CD4-positive, alpha-beta T cell treated with Interleukin-17A for 4 hours (primary cell): ENCODE measurements at regions not wholly inside any gene's neighbourhood (a gene's known extent, or its start where the extent isn't known, plus 50 kb on each side); places are given as distances from the start of the nearest gene placed in this dataset.

Source experiments
- DNase-seq: peaks from one replicate; pipeline ENCODE4 v3.0.0-alpha.2; 2020; ENCODE audit warnings: mixed read lengths

- no peak for DNase-seq
These were observed 114.7 kb upstream of the ADCY1 start for GRCh38 chr7:45459476-45459875.

GRCh38 chr7:45460379-45460778, 113.8 kb upstream of the ADCY1 start:
- no peak for DNase-seq

DNA sequence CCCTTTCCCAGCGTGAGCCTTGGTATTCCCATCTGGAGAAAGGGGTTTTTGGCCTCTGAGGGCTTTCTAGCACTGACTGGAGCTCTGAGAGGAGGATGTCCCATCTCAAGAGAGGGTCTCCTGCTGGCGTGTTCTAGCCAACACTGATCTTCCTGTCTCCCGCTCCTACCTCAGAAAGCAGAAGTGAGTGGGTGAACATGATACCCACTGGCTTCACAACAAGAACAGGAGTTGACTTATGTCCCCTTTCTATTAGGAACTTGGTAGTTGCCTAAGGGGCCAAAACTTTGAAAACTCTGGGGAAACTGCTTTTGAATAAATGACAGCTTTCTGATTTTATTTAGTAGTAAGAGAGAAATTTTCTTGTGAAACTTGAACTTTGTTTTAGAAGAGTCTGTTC, 113.1 kb upstream of the ADCY1 start:
- DNase-seq: no peak

- no peak for DNase-seq
These were observed 105.1 kb upstream of the ADCY1 start for GRCh38 chr7:45469103-45469502.

- no peak for DNase-seq
These were observed 104.1 kb upstream of the ADCY1 start for GRCh38 chr7:45470031-45470430.

DNA sequence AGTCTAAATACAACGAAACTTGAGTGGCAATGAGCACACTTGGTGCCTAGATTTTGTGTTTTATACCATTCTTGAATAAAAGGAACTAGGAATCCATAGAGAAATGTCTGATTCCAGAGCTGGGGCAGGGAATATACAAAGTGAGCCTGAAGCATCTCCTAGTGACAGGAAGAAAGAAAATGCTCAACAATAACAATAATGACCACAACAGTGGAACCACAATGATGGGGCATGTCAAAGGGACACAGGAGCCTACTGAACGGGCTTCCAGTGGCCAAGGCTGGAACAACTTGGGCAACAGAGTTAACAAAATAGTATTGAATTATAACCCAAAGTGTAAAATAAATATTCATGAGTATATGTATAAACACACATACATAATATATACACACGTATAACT, 94.4 kb upstream of the ADCY1 start:
- no peak for DNase-seq

GRCh38 chr7:45482451-45482850, 91.7 kb upstream of the ADCY1 start:
- no peak for DNase-seq

DNA sequence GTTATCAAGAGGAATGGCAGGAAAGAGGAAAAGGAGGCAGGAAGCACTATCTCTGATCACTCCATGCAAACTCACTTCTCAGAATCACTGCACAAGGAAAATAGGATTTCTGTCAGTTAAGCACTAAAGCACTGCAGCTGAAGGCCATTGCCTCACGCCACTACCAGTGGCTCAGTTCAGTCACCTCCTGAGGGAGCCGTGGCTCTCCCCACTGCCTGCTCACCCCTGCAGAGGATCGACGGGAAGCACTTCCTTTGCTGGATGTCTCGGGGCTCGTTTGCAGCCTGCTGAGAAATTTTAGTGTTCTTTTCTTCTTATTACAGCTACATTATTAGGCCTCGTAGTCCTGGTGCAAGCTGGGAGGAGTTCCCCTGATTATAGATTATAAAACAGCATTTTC, 90.1 kb upstream of the ADCY1 start:
- no peak for DNase-seq

DNA sequence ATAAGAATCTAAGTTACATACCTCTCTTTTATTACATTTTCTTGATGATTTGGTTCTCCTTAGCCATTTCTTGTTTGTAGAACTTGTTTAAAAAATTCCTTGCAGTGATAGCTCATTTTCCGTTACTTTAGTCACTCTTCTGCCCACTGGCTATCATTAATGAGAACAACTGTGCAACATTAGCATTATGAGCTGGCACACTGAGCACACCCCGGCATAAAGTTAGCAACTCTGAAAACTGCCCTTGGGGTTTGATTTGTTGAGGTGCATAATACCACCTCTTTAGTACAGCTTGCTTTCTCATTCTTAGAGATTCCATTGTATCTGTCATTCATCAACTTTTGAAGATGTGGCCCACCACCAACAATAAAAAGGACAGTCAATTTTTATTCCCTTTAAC, 87.6 kb upstream of the ADCY1 start:
- DNase-seq: no peak

GRCh38 chr7:45494885-45495284, 79.3 kb upstream of the ADCY1 start:
- no peak for DNase-seq

GRCh38 chr7:45495618-45496017, 78.5 kb upstream of the ADCY1 start:
- no peak for DNase-seq

- DNase-seq: no peak
These were observed 73.9 kb upstream of the ADCY1 start for GRCh38 chr7:45500257-45500656.

DNA sequence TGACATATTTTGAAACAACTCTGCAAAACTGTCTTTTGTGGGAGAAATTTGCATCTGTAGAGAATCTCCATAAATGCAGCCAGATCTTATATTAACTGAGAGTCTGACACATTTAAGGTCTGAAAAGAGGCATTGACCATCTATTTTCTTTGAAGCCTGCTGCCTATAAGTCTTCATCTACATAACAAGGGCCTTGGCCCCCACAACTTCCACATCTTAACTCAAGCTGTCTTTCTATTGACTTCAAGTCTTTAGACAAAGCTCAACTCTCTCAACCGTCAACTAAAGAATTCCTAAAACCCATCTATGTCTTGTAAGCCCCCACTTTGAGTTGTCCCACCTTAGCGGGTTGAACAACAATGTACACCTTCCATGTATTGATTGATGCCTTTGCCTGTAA, 72.4 kb upstream of the ADCY1 start:
- no peak for DNase-seq

- DNase-seq: no peak
These were observed 68.1 kb upstream of the ADCY1 start for GRCh38 chr7:45506059-45506458.

DNA sequence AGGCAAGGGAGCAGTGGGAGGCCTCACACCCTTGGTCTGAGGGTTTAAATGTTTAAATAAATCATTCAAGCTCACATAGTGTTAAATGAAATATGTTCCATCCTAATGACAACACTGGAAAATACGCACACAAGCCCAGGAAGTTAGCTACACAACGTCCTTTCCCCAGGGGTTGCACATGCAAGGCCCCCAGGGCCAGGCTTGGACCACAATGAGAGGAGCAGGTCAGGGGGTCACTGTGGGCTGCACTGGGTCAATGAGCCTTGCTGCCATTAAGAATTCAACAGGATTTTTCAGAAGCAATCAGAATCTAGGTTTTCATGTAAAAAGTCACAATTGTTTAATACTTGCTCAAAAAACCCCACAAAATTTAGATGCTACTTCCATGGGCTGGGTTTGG, 64.9 kb upstream of the ADCY1 start:
- DNase-seq: no peak

- DNase-seq: no peak
These were observed 62.2 kb upstream of the ADCY1 start for GRCh38 chr7:45511721-45512597.

DNA sequence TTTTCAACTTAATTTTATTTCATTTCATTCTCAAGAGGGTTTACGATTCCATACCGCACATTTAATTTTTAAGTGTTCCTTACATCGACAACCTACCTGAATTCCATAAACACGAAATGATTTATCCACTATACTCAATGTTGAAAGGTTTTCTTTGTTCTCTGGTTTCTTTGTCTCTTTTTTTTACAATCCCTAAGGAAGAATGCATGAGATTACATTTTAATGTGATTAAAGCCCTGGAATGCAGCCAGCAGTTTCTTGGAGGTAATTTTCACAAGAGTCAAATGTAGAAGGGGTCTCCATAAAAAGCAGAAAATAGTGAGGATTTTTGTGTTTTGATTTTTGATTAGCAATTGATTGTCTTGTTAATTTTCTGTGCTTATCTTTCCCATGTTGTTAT, 59.2 kb upstream of the ADCY1 start:
- no peak for DNase-seq

DNA sequence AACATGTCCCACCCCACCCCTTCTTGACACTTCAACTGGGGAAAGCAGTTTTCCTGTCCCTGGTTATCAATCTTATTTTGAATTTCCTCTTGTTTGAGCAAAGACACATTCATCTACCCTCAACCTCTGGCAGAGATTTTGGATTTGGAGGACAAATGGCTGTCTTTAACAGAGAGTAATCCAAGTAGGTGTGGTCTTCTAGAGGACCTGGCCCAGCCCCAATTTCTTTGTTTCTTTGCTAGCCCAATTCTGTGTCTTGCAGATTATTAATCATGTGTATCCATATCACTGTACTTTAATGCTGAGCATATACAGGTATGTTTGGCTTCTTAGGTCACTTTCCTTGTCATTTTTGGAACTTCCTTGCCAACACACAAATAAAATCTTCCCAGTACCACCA, 58.8 kb upstream of the ADCY1 start:
- DNase-seq: no peak
